Urothelium cell line (cell line): ENCODE measurements at regions not wholly inside any gene's neighbourhood (a gene's known extent, or its start where the extent isn't known, plus 50 kb on each side); places are given as distances from the start of the nearest gene placed in this dataset.

Experiments
- DNase-seq: peaks from one replicate; pipeline ENCODE4 v3.0.0; 2011; ENCODE audit warnings: low spot score, mixed read lengths
- FAIRE-seq: peaks from 2 replicates; lab custom pipeline; 2011; peaks lifted over from hg19 to GRCh38; lab: Jason Lieb, UNC

- FAIRE-seq = no peak
- DNase-seq = no peak
Measured at GRCh38 chr3:178386401-178386800, 149.8 kb upstream of the KCNMB2 start.

GRCh38 chr3:178386880-178387279 lies 149.4 kb upstream of the KCNMB2 start:
- DNase-seq (no peak), FAIRE-seq (no peak)

DNA sequence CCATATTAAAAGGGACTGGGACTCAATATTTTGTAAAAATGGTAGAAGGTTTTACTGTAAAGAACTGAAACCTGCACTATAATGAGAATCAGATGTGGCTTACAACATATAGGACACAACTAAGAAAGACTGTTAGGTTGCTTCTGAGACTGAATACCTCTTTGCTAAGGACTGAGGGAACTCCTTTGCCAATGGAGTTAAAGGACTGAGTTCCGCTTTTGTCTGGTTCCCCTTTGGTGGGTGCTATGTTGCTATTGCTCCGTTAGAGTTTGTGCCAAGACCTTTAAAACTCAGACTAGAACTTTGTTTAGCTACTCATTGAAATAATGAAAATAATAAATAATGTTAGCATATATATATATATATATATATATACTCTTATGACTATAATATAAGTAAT lies 147.8 kb upstream of the KCNMB2 start:
- FAIRE-seq (no peak), DNase-seq (no peak)

DNA sequence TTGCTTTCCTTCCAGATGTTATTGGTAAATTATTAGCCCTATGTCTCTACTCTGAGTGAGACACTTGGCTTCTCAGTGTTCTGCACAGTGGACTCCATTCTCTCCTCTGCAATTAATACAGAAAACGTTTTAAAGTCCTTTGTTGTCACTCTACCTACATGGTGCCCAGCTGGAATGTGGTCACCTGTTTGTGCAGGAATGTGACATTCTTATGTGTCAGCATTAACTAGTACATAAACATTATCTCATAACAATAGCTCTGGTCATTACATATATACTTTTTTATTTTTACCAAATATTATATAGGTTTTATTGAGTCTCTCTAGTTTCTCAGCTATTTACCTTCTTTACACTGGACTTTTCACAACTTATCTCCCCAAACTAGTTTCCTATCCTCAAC lies 147.0 kb upstream of the KCNMB2 start:
- no peak for DNase-seq
- FAIRE-seq = peak; percentile 9

DNA sequence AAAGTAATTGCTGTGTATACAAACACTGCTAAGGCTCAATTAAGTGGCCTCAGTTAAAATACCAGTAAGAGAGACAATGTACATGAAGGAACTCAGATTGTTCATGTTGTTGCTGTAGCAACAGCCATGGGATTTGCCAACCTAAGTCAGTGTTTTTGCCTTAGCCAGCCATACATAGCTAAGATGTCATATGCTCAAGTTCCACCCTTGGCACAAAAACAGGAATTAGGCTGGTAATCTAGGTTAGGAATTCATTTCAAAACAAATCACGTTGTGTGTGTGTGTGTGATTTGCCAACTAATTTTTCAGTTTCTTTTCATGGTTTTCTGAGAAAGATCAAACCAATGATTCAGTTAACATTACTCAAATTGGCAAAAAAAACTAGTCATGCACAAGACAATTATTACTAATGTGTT lies 143.7 kb upstream of the KCNMB2 start:
- DNase-seq (no peak), FAIRE-seq (no peak)

DNA sequence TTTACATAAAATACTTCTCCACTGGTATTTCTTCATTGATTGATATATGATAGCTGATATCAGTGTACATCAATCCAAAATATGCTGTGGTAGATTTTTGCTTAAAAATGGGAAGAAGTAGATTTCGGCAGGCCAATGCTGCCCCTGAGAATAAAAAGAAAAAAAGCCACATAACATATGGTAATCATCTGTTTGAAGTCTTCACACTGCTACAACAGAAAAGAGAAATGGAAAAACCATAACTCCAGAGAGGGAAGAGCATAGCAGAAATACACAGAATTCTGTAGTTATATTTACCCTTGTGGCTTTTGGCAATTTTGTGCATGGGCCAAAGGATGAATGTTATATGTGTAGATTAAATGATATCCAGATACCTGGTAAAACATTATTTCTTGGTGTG lies 143.1 kb upstream of the KCNMB2 start:
- no peak for DNase-seq
- no peak for FAIRE-seq

DNA sequence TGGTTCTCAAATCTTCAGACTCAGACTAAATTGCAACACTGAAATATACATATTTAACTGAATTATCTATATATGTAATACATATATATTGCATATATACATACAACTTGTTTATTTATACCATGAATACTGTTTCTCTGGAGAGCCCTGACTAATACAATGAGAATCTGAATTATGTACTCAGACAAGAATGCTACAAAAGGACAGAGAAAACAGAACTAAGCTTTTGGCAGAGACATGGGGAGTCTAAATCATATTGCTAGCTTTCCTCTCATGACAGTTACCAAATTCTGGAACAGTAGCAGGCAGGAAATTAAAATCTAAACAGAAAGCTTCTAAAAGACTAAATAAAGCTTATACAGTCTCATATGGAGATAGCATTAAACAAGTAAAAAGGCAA lies 142.4 kb upstream of the KCNMB2 start:
- FAIRE-seq = no peak

GRCh38 chr3:178396318-178396717 lies 139.9 kb upstream of the KCNMB2 start:
- DNase-seq (no peak), FAIRE-seq (no peak)

More for the DNA sequence above, 142.4 kb upstream of the KCNMB2 start:
- no peak for DNase-seq

GRCh38 chr3:178397202-178397601 lies 139.0 kb upstream of the KCNMB2 start:
- no peak for DNase-seq
- no peak for FAIRE-seq

DNA sequence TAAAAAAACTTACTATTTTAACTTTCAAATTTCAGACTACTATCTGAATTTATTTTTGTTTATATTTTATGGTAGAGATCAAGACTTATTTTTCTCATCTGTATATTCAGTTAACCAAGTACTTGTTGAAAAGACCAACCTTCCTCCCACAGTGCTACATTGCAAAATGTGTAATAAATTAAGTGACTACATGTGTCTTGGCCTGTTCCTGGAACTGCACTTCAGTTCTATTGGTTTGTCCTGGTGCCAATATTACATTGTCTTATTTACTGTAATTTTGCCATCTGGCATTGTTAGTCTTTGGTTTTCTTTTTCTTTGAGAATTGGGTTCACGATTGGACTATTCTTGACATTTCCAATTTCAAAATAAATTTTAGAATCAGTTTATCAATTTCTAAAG lies 138.4 kb upstream of the KCNMB2 start:
- DNase-seq = no peak
- FAIRE-seq = no peak

DNA sequence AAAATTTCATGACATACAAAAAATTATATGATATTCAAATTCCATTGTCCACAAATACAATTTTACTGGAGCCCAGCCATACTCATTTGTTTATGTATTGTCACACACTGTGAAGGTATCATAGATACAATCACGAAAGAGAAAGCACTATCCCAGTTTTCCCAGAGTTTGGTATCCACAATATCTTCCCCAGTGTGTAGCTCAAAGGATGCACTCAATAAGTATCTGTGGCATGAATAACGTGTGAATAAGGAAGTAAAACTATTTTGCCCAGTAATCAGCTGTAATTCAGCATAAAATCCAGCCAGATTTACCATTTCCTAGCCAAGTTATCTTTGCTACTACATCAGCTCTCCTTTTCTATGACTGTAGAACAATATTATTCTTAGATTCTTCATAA lies 131.3 kb upstream of the KCNMB2 start:
- no peak for DNase-seq
- no peak for FAIRE-seq

GRCh38 chr3:178405531-178405930 lies 130.7 kb upstream of the KCNMB2 start:
- DNase-seq (no peak), FAIRE-seq (no peak)

- DNase-seq (no peak), FAIRE-seq (no peak)
Measured at GRCh38 chr3:178406206-178406605, 130.0 kb upstream of the KCNMB2 start.

DNA sequence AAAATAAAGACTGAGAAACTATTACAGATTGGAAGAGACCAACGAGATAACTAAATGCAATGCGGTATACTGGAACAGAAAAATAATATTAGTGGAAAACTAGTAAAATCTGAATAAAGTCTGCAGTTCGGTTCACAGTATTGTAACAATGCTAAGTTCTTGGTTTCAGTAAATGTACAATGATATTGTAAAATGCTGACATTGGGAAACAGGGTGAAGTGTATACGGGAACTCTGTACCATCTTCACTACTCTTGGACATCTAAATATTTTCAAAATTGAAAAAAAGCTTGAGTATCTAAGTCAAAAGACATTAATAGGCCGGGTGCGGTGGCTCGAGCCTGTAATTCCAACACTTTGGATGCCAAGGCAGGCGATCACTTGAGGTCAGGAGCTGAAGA lies 120.9 kb upstream of the KCNMB2 start:
- no peak for FAIRE-seq

GRCh38 chr3:178417736-178418135 lies 118.5 kb upstream of the KCNMB2 start:
- no peak for DNase-seq
- no peak for FAIRE-seq

More for the DNA sequence above, 120.9 kb upstream of the KCNMB2 start:
- no peak for DNase-seq

GRCh38 chr3:178419071-178419470 lies 117.2 kb upstream of the KCNMB2 start:
- FAIRE-seq (no peak), DNase-seq (no peak)

DNA sequence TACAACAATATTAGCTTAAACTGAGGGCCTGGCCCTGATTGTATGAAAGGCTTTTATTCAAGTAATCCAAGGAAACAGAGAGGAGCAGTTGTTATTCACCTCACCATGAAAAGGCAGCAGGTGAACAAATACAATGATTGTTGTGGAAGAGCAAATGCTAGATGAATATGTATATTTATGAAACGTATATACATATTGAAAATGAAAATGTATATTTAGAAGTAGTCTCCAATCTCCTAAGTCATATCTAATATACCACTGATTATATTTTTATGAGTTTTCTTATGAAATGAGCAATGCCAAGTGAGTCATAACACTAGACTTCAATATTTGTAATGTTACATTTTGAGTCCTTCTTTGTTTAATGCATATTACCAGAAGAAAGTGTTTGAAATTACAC lies 116.2 kb upstream of the KCNMB2 start:
- no peak for DNase-seq
- no peak for FAIRE-seq

DNA sequence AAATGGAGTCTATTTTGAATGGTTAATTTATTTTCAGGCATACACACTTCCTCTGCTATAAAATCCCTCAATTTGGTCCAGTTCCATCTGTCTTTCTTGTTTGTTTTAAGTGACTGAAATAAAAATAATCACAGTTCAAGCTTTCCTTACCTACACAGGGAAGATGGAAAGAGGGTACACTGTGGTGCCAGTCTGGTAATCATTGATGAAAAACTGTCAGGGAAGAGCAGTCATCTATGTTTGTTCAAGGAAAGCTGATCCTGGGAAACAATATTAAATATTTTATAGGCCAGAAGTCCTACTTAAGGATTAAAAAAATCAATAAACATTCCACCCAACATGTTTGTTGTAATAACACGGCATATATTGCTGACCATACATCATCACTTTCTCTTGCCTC lies 115.2 kb upstream of the KCNMB2 start:
- FAIRE-seq (no peak), DNase-seq (no peak)

DNA sequence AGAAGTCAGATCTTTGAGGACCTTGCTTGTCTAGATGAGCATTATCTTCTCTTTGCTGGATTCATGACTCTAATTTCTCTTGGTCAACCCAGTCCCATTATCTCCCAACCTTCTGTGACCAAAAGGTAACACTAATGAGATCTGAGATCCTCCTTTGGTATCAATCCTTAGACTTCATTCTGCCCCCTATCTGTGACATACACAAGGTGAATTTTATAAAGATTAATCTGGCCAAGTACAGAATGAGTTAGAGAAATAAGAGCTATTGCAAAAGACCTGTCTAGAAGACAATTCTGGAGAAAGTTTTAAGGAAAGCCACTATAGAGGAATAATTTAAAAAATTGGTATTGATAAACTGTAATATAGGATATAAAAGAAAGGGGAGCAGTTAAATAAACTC lies 113.8 kb upstream of the KCNMB2 start:
- DNase-seq (no peak), FAIRE-seq (no peak)

DNA sequence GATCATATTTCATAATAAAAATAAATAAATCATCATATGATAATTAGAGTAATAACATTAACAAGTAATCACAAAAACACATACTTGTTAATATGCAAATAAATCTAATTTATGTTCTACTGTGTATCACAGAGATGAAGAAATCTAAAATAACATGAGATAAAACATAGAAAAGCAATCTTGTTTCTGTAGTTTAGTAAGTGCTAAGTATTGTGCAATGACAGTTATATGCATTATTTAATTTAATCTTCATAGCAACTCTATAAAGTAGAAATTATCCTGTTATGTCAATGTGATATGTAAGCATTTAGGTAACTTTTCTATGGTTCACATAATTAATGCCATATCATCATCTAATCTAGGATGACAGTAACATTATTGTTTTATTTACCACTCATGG lies 108.2 kb upstream of the KCNMB2 start:
- FAIRE-seq (no peak), DNase-seq (no peak)

- DNase-seq (peak; percentile 11), FAIRE-seq (no peak)
Measured at GRCh38 chr3:178434206-178434805, 101.9 kb upstream of the KCNMB2 start.

DNA sequence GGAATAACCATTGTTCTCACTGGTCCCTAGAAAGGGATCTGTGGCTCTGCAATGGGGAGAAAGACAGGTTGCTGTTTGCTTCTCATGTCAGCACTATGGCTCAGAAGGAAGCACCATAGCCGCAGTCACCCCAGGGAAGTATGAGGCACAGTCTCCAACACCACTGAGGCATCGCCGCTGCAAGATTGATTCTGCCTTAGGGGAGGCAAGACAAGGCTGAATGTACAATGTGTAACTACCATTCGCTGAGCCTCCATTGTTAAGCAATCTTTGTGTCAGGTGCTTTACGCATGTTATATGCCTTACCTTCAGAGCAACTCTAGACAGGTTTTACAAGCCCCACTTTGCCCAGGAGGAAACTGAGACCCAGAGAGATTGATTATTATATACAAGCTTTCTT lies 100.7 kb upstream of the KCNMB2 start:
- FAIRE-seq (peak; percentile 44), DNase-seq (no peak)

DNA sequence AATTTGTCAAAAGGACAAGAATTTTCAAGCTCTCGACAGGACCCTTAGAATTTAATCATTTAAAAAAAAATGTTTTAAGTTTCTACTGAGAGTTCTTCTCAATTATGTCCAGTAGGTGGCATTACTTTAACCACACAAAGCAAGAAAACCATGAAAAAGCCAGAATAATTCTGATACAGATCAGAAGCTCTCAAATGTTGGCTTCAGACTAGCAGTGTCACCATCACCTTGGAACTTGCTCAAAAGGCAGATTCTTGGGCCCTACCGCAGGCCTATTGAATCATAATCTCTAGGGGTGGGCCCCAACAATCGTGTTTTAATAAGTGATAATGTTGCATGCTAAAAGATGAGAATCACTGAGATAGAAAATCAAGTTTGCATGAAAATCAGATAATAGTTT lies 99.5 kb upstream of the KCNMB2 start:
- FAIRE-seq (no peak), DNase-seq (peak; percentile 35)
